Stimulated activated CD4-positive, alpha-beta T cell treated with anti-CD3 and anti-CD28 coated beads, TNF-alpha, amount 100 ng/mL, for 48 hours (primary cell): ENCODE measurements at regions not wholly inside any gene's neighbourhood (a gene's known extent, or its start where the extent isn't known, plus 50 kb on each side); places are given as distances from the start of the nearest gene placed in this dataset.
"Not testable (repeated sequence)": the region's sequence is repeated elsewhere in the genome, so short reads cannot be mapped to it uniquely, and the experiment has no call there.

Source experiments
- DNase-seq, 3 donors: peaks; one replicate each; pipeline ENCODE4 v3.0.0-alpha.2; 2020; ENCODE audit warnings: low read depth in 3 of 3

GRCh38 chr2:14977021-14977420 is 344.5 kb downstream of the LRATD1 start:
- no peak for DNase-seq

- no peak for DNase-seq
Observed at GRCh38 chr2:14978845-14979244, 346.3 kb downstream of the LRATD1 start.

- no peak for DNase-seq
Observed at GRCh38 chr2:14982790-14983189, 350.3 kb downstream of the LRATD1 start.

GRCh38 chr2:14988600-14988999 is 356.1 kb downstream of the LRATD1 start:
- DNase-seq, result no peak

DNA sequence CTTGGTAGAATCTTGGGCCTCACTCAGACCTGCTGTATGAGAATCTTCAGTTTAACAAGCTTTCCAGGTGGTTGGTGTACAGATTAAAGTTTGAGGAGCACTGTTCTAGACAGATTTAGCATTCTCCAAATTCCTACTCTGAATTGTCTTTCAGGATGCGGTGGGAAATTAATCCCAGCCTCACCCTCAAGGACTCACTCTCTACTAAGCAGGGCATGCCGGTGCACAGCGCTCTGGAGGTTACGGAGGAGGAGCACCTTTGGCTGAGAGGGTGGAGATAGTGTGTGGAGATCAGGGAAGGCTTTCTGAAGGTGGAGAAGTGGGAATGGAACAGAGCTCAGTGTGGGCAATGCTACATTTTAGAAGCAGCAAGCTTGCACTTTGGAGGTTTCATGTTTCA is 359.2 kb downstream of the LRATD1 start:
- DNase-seq, result no peak

GRCh38 chr2:14994721-14995120 is 362.2 kb downstream of the LRATD1 start:
- DNase-seq, result no peak

DNA sequence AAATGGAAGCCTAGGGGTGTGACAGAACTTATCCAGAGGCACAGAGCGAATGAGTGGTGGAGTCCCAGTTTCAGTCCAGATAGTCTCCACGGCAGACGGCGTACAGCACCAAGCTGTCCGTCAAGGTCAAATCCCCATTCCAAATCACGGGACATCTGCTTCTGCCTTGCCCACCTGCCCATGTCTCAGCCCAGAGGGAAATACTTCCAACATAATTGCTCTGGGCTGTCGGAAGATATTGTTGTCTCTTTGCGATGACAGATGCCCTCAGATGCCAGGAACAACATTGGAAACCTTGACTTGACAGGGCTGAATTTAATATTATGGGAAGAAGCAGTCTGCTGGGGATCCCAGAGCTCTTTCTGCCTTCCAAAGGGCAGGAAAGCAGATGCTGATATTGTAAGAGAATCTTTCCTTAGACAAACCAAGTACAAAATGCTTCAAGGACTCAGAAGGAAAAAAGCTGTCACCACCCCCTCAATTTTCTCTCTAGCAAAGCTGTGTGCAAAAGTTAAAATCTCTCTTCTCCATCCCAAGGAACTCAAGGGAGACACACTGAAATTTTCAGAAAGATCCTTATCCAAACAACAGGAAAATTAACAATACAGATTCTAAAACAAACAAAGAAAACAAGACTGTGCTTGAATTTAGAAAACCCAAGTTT is 364.0 kb downstream of the LRATD1 start:
- DNase-seq, result no peak

- no peak for DNase-seq
Observed at GRCh38 chr2:14998546-14998945, 366.0 kb downstream of the LRATD1 start.

GRCh38 chr2:14999114-14999661 is 366.7 kb downstream of the LRATD1 start:
- no peak for DNase-seq

DNA sequence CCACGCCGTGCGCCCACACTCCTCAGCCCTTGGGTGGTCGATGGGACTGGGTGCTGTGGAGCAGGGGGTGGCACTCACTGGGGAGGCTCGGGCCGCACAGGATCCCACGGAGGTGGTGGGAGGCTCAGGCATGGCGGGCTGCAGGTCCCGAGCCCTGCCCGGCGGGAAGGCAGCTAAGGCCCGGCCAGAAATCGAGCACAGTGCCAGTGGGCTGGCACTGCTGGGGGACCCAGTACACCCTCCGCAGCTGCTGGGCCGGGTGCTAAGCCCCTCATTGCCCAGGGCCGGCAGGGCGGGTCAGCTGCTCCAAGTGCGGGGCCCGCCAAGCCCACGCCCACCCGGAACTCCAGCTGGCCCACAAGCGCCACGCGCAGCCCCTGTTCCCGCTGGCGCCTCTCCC is 370.0 kb downstream of the LRATD1 start:
- DNase-seq, result not testable (repeated sequence)

- DNase-seq, result no peak
Observed at GRCh38 chr2:15006667-15007066, 374.1 kb downstream of the LRATD1 start.

- DNase-seq, result no peak
Observed at GRCh38 chr2:15009681-15010080, 377.2 kb downstream of the LRATD1 start.

DNA sequence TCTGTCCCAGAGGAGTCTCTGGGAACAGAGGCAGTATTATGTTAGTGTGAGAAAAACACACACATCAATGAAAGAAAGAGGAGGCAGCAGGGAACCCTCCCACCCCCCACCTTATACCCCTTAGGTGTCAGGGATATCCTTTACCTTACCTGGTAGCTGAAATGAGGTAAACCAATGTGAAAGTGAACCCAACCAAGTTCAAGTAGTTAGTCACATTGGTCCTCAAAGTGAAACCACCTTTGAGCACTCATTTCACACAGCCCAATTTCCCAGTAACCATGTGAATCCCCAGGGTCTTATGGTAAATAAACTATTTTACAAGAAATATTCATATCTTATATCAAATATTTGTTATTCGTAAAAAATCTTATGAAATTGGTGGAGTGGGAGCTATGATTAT is 377.8 kb downstream of the LRATD1 start:
- no peak for DNase-seq

- no peak for DNase-seq
Observed at GRCh38 chr2:15018814-15019213, 386.3 kb downstream of the LRATD1 start.

- no peak for DNase-seq
Observed at GRCh38 chr2:15023221-15023620, 390.7 kb downstream of the LRATD1 start.

- DNase-seq, result no peak
Observed at GRCh38 chr2:15028406-15028805, 395.9 kb downstream of the LRATD1 start.

DNA sequence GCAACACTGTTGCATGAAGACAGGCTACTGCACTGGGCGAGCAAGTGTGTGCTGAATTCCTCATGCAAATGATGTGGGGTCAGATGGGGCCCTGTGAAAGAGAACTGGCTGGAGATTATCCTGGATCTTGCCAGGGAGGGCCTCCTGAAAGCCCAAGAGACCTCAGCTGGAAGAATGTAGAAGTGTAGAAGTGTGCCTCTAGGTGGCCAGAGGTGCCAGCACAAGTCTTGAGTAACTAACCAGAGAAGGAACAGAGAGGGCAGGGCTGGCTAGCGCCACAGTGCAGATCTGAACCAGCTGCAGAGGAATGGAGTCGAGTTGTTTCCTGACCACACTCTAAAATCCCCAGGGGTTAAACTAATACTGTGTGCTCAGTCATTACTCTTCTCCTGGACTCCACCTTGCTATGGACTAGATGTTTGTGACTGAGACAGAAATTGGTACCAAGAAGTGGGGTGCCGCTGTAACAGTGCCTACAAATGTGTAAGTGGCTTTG is 399.3 kb downstream of the LRATD1 start:
- DNase-seq, result no peak

DNA sequence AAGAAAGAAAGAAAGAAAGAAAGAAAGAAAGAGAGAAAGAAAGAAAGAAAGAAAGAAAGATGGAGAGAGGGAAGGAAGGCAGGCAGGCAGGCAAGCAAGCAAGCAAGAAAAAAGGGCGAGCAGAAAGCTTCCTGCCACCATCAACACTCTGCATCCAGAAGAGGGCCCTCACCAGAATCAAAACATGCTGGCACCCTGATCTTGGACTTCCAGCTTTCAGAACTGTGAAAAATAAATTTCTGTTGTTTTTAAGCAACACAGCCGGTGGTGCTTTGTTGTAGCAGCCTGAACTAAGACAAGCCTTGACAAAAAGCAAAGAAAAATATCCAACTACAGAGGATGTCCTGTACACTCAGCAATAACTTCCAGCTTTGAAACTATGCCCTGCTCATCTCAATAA is 401.7 kb downstream of the LRATD1 start:
- DNase-seq, result no peak

DNA sequence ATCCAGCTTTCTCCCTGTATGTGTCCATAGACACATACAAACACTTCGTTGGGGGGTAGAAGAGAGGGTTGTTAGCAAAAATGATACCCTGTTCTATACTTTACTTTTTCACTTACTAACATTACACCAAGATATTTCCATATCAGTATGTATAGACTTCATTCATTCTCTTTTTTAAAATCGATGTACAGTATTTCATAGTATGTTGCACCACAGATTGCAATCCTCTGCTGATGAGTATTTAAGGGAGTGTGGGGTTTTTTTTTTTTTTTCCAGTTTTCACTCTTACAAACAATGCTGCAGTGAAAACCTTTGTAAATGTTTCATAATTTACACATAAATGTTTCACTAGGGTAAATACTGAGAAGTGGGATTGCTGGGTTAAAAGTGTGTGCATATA is 402.3 kb downstream of the LRATD1 start:
- no peak for DNase-seq

- DNase-seq, result peak in 2 of 3 donors; percentile 5 to 14
Observed at GRCh38 chr2:15038366-15039364, 406.1 kb downstream of the LRATD1 start.

GRCh38 chr2:15040429-15041084 is 408.0 kb downstream of the LRATD1 start:
- no peak for DNase-seq

GRCh38 chr2:15041429-15041837 is 408.9 kb downstream of the LRATD1 start:
- DNase-seq, result no peak
